ENCODE measurements at regions not wholly inside any gene's neighbourhood (a gene's known extent, or its start where the extent isn't known, plus 50 kb on each side); places are given as distances from the start of the nearest gene placed in this dataset.

DNA sequence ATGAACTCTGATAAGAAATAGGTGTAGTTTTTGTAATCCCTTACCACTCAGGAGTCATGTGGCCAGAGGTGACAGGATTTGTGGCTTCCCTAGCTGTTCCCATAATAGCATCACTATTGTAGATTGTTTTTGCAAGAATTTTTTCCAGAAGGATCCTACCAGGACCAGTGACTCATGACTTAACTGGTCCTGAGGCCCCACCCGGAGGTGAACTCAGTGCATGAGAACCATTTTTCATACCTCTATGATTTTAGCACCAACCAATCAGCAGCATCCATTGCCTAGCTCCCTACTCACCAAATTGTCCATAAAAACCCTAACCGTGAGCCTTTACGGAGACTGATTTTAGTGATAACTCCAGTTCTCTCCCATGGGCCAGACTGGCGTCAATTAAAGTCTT lies 484.8 kb downstream of the PSAT1 start:
- Mint-ChIP-seq H3K36me3 (ENCODE audit: low read depth) (no peaks in the 10 kb centered on the region), H3K27ac (no peak overlapping the region), H3K9me3 (no peaks in the 10 kb centered on the region), H3K4me1 (peaks cover 10% of the 10 kb centered on the region), H3K4me3 (no peak overlapping the region), H3K27me3 (no peaks in the 10 kb centered on the region)
- CTCF ChIA-PET, result no interaction called here
- no peak for ATAC-seq (ENCODE audit: low read depth)
- no peak for DNase-seq
- TF ChIP-seq CTCF (IDR thresholded peaks at IDR 0.05), result no peak
- intact Hi-C loops (cut with micrococcal nuclease), result loop anchor here (1.0 kb wide), 1 partner anchor 179 kb away; no protein-coding TSS in a partner anchor
- POLR2A ChIA-PET, result no interaction called here

GRCh38 chr9:78782234-78782633 lies 485.3 kb downstream of the PSAT1 start:
- H3K27me3 Mint-ChIP-seq, result no peaks in the 10 kb centered on the region
- intact Hi-C loops (cut with micrococcal nuclease), result no loop called here

DNA sequence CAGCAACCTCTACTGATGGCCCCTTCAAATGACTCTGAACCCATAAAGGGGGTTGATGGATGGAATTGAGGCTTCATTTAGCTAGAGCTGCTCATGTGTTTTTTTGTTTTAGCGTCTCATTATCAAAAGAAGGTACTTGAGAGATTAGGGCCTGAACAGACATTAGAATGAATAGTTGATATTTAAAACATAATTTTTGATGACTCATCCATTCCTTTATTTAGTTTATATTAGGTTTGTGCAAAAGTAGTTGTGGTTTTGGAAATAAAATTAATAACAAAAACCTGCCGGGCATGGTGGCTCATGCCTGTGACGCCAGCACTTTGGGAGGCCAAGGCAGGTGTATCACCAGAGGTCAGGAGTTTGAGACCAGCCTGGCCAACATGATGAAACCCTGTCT lies 485.9 kb downstream of the PSAT1 start:
- peaks cover 4% of the 10 kb centered on the region for H3K4me1 Mint-ChIP-seq
- TF ChIP-seq CTCF (IDR thresholded peaks at IDR 0.05), result no peak
- no peaks in the 10 kb centered on the region for H3K9me3 Mint-ChIP-seq
- no peak overlapping the region for H3K4me3 Mint-ChIP-seq
- H3K27ac Mint-ChIP-seq, result no peak overlapping the region
- POLR2A ChIA-PET, result no interaction called here
- H3K36me3 Mint-ChIP-seq (ENCODE audit: low read depth), result no peaks in the 10 kb centered on the region
- DNase-seq, result no peak
- CTCF ChIA-PET, result no interaction called here
- H3K27me3 Mint-ChIP-seq, result no peaks in the 10 kb centered on the region
- intact Hi-C loops (cut with micrococcal nuclease), result no loop called here
- no peak for ATAC-seq (ENCODE audit: low read depth)

More at GRCh38 chr9:78782234-78782633, 485.3 kb downstream of the PSAT1 start:
- Mint-ChIP-seq H3K36me3 (ENCODE audit: low read depth) (no peaks in the 10 kb centered on the region), H3K27ac (no peak overlapping the region), H3K4me1 (peaks cover 4% of the 10 kb centered on the region), H3K9me3 (no peaks in the 10 kb centered on the region), H3K4me3 (no peak overlapping the region)
- no peak for TF ChIP-seq CTCF (IDR thresholded peaks at IDR 0.05)
- no peak for ATAC-seq (ENCODE audit: low read depth)
- ChIA-PET CTCF (no interaction called here), POLR2A (no interaction called here)
- no peak for DNase-seq

DNA sequence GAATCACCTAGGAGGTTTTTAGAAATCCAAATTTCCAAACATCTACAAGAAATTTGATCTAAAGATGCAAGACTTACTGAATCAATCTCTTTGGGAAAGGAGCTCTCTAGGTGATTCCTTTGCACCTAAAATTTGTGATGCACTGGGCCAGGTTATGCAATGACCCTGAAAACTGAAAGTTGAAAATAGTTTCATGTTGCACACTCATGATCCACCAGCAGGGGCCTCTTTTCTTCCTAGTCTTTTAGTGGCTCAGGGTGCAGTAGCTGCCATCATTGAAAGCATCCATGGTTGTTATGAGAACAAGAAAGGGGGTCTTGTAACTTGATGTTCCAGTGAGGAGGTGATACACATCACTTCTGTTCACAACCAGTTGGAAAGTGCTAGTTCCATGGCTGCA lies 486.8 kb downstream of the PSAT1 start:
- POLR2A ChIA-PET, result no interaction called here
- Mint-ChIP-seq H3K27ac (no peak overlapping the region), H3K4me1 (peaks cover 4% of the 10 kb centered on the region), H3K9me3 (no peaks in the 10 kb centered on the region), H3K4me3 (no peak overlapping the region), H3K27me3 (no peaks in the 10 kb centered on the region), H3K36me3 (ENCODE audit: low read depth) (no peaks in the 10 kb centered on the region)
- no peak for ATAC-seq (ENCODE audit: low read depth)
- TF ChIP-seq CTCF (IDR thresholded peaks at IDR 0.05), result no peak
- CTCF ChIA-PET, result no interaction called here
- DNase-seq, result no peak
- intact Hi-C loops (cut with micrococcal nuclease), result no loop called here

GRCh38 chr9:78786794-78787193 lies 489.9 kb downstream of the PSAT1 start:
- H3K27me3 Mint-ChIP-seq, result no peaks in the 10 kb centered on the region
- DNase-seq (no peak), ATAC-seq (ENCODE audit: low read depth) (no peak)
- no peak overlapping the region for H3K4me3 Mint-ChIP-seq
- no peaks in the 10 kb centered on the region for H3K36me3 Mint-ChIP-seq (ENCODE audit: low read depth)
- intact Hi-C loops (cut with micrococcal nuclease), result no loop called here
- CTCF ChIA-PET, result interaction anchor here (1.2 kb wide), 1 partner anchor 9 kb away, joined by 4 read pairs; no protein-coding TSS in a partner anchor
- TF ChIP-seq CTCF (IDR thresholded peaks at IDR 0.05), result no peak
- H3K4me1 Mint-ChIP-seq, result peaks cover 4% of the 10 kb centered on the region
- H3K9me3 Mint-ChIP-seq, result no peaks in the 10 kb centered on the region
- POLR2A ChIA-PET, result no interaction called here
- H3K27ac Mint-ChIP-seq, result no peak overlapping the region
